H1 (cell line): ENCODE measurements at regions not wholly inside any gene's neighbourhood (a gene's known extent, or its start where the extent isn't known, plus 50 kb on each side); places are given as distances from the start of the nearest gene placed in this dataset.

ENCODE experiments used
- CHD7 ChIP-seq: fragments of 300-600 bp; sonication (generic); IDR thresholded peaks from 2 replicates; pipeline ENCODE4 v1.7.1; 2012; ENCODE audit warnings: low read length, moderate library complexity, mild to moderate bottlenecking, inconsistent platforms; ENCODE audit not compliant: insufficient replicate concordance
- CTBP2 ChIP-seq: IDR thresholded peaks from 2 replicates; pipeline ENCODE4 v1.7.0; 2011; ENCODE audit warnings: borderline replicate concordance, mild to moderate bottlenecking, moderate library complexity, mixed read lengths, low read length; ENCODE audit not compliant: insufficient read depth, insufficient read length
- EGR1 ChIP-seq: IDR thresholded peaks from 2 replicates; pipeline ENCODE4 v1.6.1; 2011; ENCODE audit warnings: low read depth, low read length, borderline replicate concordance
- EP300 ChIP-seq, 2 experiments: IDR thresholded peaks; 1 replicate in 1 of 2; 2 replicates in 1 of 2; pipeline ENCODE4 v1.6.1; 2011 to 2012; ENCODE audit warnings: low read depth in 2 of 2, low read length in 2 of 2, mild to moderate bottlenecking in 2 of 2, borderline replicate concordance in 1 of 2, inconsistent platforms in 1 of 2, moderate library complexity in 1 of 2
- EZH2 ChIP-seq: fragments of 200-600 bp; sonication (generic); IDR thresholded peaks from 2 replicates; pipeline ENCODE4 v1.7.1; 2012; ENCODE audit warnings: low read depth, mild to moderate bottlenecking, moderate library complexity, low read length, inconsistent platforms; ENCODE audit not compliant: severe bottlenecking
- GTF2F1 ChIP-seq: IDR thresholded peaks from 2 replicates; pipeline ENCODE4 v1.6.1; 2012; ENCODE audit warnings: low read depth, low read length, improper control_type of control experiment, borderline replicate concordance
- KDM1A ChIP-seq: fragments of 200-600, 300-600 bp; sonication (generic); IDR thresholded peaks from 2 replicates; pipeline ENCODE4 v1.7.1; 2016; ENCODE audit warnings: mild to moderate bottlenecking, low read length, borderline replicate concordance
- NANOG ChIP-seq: IDR thresholded peaks from 2 replicates; pipeline ENCODE4 v1.6.1; 2011; ENCODE audit warnings: low read length, low read depth, mild to moderate bottlenecking, inconsistent platforms; ENCODE audit not compliant: insufficient read depth, poor library complexity, severe bottlenecking
- SUZ12 ChIP-seq: fragments of 200-600 bp; sonication (generic); IDR thresholded peaks from 2 replicates; pipeline ENCODE4 v1.6.1; 2012; ENCODE audit warnings: mild to moderate bottlenecking, inconsistent platforms, low read length, moderate library complexity, mixed read lengths

GRCh38 chr1:19009126-19009881 lies 52.8 kb upstream of the IFFO2 start (continued):
- TF ChIP-seq CHD7 (no peak), KDM1A (no peak), GTF2F1 (no peak), SUZ12 (no peak), EP300 (IDR thresholded peaks at IDR 0.05; ENCODE audit: borderline replicate concordance in 1 of 2, low read depth in 2 of 2, low read length in 2 of 2) (no peak), EZH2 (no peak), EGR1 (no peak), CTBP2 (no peak), NANOG (no peak)
